ENCODE measurements at regions not wholly inside any gene's neighbourhood (a gene's known extent, or its start where the extent isn't known, plus 50 kb on each side); places are given as distances from the start of the nearest gene placed in this dataset.
A peak's percentile ranks its signal among the peaks of the same experiment; 100 is the strongest.

DNA sequence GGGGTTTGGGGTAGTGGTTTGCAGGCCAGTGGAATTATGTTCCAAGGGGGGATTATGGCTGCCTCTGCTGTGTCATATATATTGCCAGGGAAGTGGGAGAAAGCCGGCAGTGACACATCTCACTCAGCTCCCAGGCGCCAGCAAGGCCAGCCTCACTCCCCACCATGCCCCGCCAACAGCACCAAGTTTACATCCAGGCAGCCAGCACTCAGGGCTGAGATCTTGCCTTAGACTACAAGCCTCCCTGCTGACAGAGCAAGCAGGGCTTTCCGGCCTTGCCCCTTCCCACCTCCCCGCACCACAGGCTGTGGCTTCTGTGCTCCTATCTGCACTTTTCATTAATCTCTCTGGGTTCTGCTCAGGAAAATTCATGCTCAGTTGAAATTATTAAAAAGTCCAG, 385.1 kb downstream of the MZT1 start:
- no peak for DNase-seq (ENCODE audit: low read depth)

DNA sequence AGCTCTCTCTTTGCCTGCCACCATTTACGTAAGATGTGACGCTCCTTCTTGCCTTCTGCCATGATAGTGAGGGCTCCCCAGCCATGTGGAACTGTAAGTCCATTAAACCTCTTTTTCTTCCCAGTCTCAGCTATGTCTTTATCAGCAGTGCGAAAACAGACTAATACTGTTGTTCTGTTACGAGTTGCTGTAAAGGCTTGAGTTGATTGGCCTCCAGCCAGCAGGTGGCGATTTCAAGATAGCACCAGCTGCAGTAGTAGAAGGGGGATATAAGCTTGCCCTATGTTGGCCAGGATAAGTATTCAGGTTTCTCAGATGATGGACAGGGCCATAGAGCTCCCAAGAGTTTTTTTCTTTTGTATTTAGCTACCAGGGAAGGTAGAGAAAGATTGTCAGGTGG, 385.5 kb downstream of the MZT1 start:
- DNase-seq (ENCODE audit: low read depth), result no peak

DNA sequence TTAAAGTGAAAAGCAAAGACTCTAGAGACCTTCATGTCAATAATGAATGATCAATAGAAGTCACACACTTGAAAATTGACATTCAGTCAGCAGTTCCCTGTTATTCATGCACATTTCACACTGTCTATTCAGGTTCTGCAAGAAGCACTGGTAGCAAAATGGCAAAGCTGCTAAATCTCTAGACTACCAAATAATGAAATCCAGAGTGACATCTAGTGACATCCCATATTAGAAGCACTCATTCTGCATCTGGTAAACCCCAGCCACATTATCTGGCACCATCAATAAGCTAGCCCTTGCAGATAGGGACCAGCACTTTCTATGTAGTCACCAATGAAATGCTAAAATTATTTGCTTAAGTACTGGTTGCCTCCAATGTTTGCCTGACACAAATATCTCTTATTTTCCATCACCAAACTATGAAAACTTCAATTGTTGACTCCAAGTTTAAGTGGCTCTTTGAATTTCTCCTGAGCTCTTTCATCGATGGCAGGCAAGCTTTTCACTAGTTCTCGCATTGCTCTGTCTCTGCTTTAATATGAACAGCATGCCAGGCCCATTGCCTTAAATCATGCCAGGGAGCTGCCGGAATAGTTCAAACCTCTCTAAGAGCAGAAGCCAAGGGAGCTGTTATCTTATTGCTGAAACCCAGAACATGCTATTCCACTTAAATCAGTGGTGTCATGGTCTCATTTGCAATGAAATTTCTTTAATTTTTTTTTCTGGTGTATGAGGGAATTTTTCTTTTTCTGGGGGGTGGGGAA, 409.9 kb downstream of the MZT1 start:
- DNase-seq (ENCODE audit: low read depth), result no peak

DNA sequence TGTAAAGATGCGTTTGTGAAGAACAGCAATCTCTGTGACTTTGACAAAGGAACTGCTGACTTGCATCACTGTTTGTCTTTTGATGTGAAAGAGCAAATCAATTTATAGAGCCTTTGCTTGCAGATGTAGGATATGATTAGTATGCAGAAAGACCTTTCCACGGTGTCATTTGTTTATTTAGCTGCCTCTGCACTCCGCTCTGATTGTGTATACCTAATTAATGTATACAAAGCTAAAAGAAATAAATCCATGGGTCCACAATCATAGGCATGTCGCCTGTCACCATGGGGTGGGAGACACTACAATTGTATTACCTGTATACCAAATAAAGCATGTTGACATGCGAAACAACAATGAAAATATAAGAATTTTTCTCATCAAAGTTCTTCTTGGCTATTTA, 410.7 kb downstream of the MZT1 start:
- DNase-seq (ENCODE audit: low read depth), result no peak

DNA sequence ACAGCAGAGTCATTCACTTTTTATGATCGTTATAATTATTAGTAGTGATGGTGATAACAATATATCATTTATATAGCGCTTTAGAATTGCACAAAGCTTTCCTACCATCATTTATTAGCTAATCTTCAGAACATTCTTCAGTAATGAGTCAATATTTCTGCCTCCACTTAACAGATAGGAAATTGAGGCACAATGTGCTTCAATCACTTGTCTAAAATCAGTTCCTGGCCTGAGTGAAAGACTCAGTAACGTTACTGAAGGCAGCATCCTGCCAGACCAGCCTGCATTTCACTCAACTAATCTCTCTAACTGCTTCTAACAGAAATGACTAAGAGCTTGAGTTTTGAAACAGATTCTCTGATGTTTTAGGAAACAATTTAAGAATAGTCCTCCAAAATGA, 412.1 kb downstream of the MZT1 start:
- no peak for DNase-seq (ENCODE audit: low read depth)

DNA sequence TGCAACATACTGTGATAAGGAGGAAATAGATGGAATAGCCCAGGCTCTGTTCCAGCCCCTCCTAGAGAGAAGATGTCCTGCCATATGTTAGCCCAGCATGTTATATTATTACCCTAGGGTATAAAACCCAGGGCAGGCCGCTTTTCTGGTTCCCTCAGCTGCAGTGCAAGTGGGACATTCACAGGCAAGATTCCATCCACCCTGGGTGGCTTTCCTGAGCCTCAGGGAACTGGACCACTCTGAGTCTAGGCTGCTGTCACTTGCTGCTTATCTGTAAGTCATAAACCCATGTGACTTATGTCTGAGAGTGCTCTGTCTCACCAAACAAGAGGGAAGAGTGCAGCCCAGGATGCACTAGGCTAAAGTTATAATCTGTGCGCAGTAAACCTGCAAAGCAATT, 413.2 kb downstream of the MZT1 start:
- no peak for DNase-seq (ENCODE audit: low read depth)

DNA sequence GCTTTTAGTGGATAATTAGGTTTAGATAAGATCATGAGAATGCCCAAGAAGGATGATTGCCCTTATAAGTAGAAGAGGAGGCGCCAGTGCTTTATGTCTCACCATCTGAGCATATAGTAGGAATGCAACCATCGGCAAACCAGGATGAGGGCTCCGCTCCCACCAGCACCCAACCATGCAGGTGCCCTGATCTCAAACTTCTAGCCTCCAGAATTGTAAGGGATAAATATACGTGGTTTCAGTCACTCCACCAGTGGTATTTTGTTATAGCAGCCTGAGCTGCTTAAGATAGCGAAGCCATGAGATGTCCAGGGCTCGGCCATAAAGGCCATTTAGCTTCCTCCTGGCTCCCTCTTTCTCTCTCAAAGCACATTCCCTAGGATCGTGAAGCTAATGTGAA, 413.9 kb downstream of the MZT1 start:
- no peak for DNase-seq (ENCODE audit: low read depth)

DNA sequence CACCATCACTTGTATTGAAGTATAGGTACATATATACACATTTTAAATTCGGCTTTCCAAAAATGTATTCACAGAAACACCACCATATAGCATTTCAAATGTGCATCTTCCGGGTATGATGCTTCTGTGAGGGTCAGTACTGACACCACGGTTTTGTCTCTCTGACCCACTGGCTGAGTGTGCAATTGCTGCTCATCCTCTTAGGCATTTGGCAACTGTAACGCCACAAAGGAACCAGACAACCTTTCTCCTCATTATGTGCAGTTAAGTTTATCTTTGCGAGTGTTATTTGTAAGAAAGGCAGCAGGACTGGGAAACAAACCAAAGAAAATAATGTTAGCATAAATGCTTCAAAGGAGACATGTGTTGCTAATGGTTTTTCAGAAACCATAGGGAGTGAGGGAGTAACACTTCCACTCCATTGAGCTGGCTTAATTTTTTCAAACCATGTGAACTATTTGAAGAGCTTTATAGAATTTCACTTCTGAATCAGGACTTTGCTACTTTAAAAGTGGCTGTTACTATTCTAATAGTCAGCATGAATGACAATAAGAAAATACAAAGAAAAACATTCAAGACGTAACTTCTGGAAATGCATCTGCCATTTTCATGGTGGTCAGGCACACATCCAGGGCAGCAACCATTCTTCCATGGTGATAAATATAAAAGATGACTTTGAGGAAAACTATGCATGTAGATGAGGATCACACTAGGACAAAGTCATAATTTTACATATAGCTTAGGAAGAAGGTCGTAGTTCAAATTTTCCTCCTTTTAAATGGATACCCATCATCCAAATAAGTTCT, 423.3 kb downstream of the MZT1 start:
- DNase-seq (ENCODE audit: low read depth), result peak; percentile 35

DNA sequence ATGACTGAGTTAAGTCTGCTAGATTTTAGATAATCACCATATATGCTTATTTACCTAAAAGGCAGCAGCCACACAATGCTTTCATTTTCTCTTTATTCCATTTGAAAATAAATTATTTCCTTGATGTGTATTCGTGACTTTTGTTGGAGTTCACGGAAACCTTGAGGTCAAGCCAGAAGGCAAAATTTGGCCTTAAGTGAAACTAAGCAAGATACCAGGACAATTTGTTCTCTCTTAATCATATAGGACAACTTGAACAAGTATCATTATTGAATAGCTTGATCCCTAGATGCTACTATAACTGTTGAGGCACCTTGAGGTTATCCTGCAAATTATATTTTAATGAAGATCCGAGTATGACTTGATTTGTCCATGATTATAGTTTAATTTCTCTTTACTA, 429.2 kb upstream of the DACH1 start:
- DNase-seq (ENCODE audit: low read depth), result no peak

DNA sequence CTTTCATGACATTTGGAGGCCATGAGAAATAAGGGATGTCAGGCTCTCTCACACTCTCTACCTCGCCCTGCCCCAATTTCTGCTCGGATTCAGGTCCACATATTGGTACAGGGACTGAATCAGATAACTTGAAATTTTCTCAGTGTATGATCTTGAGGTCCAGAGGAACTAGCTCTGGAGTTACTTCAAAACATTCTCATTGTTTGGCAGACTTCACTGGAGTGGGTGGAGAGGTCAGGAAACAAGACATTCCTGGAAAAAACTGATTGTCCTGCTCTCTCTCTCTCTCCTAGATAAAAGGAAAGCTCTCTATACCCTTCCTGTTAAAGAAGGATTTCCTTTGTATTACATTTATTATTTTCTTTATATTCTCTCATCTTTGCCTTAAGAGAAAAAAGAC, 428.1 kb upstream of the DACH1 start:
- no peak for DNase-seq (ENCODE audit: low read depth)

DNA sequence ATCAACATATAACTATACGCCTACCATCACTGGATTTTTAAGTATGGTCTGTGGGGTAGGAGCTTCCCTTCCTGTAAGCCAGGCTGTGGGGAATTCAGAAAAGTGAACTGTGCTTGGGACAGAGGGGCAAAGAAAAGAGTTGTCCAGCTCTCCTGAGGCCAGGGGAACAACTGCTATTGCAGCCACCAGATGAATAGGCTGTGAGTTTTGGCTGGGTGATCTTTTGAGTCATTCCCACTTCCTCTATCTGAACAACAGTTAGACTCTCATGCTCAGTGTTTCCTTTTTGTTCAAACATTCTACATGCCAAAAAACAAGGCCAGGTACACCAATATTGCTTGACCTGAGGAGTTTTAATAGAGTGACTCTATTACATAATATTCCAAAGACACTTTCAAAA, 426.2 kb upstream of the DACH1 start:
- DNase-seq (ENCODE audit: low read depth), result no peak

DNA sequence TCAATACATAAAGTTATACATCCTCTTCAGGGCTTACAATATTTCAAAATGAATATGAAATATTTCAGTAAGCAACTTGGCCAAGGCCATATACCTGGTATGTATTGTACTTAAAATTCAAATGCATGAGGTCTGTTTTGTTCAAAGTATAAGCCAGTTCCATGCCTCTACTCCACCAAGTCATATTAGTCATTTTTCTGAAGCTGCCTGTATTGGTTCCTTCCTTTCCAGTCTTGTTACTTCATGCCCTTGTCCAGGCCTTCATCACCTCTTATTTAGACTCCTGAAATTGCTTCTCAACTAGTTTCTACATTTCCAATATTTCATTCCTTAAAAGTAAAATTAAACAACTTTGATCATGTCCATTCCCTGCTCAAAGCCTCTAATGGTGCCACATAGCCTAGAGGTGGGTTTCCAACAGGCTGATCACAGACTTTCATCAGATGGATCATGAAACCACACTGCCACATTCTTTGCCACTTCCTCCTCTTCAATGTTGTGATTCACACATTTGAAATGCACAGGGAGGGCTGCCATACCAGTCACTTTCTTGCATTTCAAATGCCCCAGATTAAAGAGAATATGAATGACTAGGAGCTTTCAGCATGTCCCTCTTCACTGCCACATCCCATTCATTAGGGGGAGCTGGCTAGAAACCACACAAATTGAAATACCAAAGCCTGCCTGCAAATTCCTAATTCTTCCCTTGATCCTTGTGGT, 424.1 kb upstream of the DACH1 start:
- peak; percentile 34 for DNase-seq (ENCODE audit: low read depth)

DNA sequence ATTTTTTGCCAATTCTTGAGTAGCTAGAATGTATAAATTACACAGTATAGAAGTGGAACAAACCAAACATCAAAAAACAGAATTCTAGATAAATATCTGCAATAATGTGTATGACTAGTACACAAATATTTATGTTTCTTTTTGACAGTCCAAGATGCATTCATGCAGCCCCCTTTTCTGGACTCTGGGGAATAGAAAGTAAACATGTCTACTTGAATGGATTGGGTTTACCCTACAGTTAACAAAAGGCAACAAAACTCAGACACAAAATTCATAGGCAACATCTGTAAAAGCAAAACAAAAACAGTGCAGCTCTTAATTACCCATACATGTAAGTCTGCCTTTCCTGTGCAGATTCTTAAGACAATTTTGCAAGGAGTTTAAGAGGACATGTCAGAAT, 419.4 kb upstream of the DACH1 start:
- DNase-seq (ENCODE audit: low read depth), result no peak

DNA sequence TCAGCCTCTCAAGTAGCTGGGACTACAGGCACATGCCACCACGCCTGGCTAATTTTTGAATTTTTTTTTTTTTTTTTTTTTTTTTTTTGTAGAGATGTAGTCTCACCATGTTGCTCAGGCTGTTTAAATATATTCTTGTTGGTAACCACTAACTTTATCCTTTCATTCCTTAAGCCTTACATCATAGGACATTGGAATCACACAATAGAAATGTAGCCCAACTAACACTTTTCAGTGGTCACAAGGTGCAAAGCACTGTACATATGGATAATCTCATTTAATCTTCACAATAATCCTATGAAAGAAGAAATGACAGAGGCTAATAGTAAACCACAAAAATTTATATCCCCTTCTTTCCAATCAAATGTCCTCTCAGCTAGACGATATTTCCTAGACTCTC, 417.8 kb upstream of the DACH1 start:
- DNase-seq (ENCODE audit: low read depth), result no peak

DNA sequence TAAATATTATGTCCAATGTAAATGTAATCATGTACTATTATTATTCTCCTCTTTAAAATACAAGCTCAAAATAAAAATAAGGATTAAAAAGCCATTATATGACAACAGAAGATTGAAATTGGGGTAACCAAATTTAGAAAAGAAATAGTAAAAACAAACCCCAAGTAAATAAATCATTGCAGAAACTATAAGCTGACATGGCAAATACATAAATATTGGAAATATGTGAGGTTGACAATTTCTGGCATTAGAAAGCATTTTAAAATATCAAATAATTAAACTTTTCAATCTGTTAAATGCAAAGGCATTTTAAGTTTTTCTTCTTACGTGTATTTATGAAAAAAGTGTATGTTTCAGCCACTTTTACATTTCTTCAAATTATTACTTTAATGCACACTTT, 394.7 kb upstream of the DACH1 start:
- DNase-seq (ENCODE audit: low read depth), result no peak

DNA sequence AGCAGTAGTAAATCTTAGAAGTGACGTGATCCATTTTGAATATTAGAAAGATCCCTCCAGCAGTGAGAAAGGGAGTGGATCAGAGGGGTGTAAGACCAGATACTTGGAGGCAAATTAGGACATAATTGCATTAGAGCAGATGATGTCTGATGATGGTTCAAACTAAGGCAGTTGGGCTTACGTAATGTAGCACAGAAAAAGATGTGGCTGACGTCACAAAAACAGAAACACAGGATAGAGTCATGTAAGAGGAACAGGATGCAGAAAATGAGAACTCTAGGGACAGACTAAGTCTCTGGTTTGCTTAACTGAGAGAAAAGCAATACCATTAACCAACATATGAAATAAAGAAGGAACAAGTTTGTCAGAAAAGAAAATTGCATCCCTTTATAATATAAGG, 392.5 kb upstream of the DACH1 start:
- DNase-seq (ENCODE audit: low read depth), result no peak

DNA sequence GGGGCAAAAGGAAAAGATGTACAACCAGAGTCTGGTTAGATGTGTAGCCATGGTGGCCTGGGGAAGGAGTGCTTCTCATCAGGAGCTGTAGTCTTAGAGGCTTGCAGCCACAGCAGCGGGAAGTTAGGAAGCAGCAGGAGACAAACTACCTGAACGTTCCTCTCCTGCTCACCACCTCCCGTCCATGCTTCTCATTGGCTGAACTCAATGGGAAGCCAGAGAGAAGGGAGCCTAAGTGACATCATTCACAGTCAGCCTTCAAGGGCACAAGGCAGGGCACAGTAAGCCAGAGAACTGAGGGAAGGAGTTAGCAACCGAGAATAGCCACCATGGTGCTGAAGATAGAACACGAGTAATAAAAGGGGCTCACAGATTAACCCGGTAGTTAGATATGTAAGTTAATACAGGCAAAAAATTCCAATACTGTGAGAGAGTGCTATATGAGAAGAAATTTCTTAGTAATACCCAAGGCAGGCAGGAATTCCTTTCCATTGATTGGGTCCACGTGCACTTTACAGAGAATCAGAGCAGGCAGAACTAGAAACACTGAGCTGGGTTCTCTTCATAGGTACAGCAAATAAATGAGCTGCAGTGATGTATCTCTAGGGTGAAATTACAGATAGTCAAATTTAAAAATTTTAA, 391.5 kb upstream of the DACH1 start:
- DNase-seq (ENCODE audit: low read depth), result no peak

DNA sequence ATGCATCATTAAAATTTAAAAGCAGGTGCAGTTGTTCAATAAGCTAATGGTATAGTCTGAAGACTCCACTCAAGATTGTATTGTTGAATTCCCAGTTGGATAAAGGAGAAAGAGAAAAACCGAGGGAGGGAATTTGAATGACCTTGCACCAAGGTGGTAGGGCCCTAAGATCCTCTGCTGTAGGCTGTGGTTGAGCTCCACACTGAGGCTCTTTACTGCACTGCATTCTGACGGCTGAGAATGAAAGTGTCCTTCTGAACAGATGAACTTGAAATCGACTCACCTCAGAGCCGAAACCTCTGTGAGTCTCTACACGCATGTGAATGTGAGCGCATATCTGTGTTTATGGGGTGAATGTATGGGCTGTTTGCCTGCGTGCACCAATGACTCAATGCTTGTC, 388.9 kb upstream of the DACH1 start:
- peak; percentile 30 for DNase-seq (ENCODE audit: low read depth)

DNA sequence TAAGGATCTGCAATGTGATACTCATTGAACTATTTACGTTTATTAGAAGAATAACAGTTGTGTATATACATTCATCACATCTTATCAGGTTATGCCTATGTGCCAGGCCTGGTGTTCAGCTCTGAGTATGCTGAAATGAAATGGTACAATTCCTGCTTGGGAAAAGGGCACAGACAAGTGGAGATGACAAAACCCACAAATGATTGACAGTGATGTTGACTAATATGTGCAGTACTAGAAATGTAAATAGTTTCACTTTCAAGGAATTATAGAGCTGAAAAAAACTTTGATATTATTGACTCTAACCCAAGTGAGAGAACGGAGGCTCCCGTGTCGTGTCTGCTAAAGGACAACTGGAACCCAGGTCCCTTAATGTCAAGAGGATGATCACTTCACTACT, 386.8 kb upstream of the DACH1 start:
- DNase-seq (ENCODE audit: low read depth), result no peak

DNA sequence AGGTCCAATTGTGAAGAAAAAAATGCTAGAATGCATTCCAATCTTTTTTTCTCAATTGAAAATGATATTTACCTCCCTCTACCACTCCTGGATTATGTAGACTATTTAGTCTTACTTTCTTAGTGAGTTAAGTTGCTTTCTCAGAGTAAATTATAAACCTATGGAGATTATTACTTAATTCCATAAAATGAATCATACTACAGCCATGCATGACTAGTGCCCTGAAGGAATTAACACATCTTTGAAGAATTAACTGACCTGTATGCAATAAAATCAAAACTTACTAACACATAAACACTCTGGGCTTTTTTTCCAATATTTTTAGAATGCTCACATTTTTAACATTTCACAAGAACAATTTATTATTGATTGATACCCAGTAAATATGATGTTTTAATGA, 379.4 kb upstream of the DACH1 start:
- DNase-seq (ENCODE audit: low read depth), result no peak

DNA sequence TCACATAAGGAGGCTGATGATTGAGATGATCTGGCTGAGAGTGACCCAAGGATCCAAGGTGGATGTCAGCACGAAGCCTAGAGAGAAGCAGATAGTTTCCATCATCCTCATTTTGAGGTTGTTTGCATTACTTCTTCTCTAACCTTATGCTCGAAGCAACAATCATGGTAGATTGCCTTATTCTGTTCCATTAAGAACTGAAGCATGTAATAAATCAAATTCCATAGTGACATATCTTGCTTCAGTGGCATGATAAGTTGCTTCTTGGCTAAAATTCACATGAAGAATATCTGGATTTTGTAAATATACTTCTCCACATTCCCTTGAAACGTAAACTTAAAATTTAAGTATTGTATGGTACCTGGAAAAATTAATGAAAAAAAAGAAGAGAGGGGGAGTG, 377.8 kb upstream of the DACH1 start:
- no peak for DNase-seq (ENCODE audit: low read depth)

DNA sequence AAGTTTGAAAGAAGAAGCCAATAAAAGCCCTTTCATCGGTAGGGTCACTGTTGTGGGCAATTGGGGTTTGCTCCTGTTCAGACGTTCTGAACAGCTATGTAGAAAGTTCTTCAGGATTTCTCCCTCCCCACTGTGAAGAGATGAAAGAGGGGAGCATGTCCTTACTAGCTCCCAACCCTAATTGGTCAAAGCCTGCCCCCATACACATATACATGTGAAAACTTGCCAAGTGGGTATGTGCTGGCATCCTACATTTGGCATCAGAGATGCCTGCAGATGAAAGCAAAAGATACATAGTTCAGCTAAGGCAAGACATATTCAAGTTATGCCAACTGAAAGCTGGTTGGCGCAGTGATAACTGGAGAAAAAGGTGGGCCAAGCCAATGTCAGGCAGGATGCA, 363.1 kb upstream of the DACH1 start:
- no peak for DNase-seq (ENCODE audit: low read depth)

DNA sequence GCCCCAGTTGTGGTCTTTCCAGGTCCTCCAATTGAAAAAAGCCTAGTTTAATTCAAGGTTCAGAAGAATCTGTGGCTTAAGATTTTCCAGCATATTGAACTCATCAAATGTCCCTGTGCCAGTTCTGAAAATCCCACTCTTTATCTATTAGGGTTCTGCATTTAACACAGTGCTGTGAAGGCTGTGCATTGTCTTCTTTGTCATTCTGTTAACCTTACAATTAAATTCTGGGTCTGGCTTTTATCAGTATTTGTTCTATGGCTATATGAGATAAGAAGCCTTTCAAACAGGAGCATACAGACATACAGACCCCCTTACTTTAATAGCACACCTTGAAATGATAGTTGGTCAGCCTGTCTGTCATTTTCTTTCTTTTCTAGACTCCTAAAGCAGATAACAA, 362.1 kb upstream of the DACH1 start:
- DNase-seq (ENCODE audit: low read depth), result no peak

Measured in GM04504 (cell line).